ENCODE measurements at regions not wholly inside any gene's neighbourhood (a gene's known extent, or its start where the extent isn't known, plus 50 kb on each side); places are given as distances from the start of the nearest gene placed in this dataset.

DNA sequence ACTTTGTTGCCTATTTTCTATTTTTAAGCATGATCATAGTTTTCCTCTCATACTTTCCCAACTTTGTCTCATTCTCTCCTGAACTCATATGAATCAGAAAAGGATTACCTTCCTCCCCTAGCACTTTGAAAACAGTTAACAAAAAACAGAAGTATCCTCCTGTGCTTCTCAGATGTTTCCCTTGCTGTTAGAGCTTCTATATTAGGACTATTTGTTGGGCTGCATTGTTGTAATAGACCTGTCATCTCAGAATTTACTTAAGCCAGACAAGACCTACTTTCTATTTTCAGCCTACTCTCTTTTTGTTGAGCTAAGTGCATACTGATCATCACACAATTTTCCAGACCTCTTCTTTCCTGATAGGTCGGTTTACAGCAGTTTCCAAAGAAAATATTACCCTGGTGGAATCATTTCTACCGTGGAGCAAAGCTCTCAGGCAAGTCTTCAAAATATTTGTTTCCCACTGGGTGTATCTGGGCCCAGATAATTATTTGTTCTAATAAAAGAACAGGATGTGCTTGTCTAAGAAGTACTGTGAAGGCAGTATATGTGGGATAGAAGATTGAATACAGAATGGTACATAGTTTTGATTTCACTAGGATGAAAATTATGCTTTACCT is 411.9 kb upstream of the KLF6 start:
- POLR2A ChIA-PET = no interaction called here
- intact Hi-C loops (cut with micrococcal nuclease) = no loop called here
- H3K27ac Mint-ChIP-seq (ENCODE audit: low read depth, unreplicated experiment) = no peak overlapping the region

GRCh38 chr10:4196183-4196582 is 411.2 kb upstream of the KLF6 start:
- Mint-ChIP-seq H3K27ac (ENCODE audit: low read depth, unreplicated experiment) (no peak overlapping the region), H3K9me3 (ENCODE audit: unreplicated experiment) (peaks cover 7% of the 10 kb centered on the region), H3K4me3 (ENCODE audit: unreplicated experiment) (no peak overlapping the region), H3K36me3 (ENCODE audit: insufficient read depth, unreplicated experiment) (peaks cover 6% of the 10 kb centered on the region), H3K4me1 (ENCODE audit: insufficient read depth, unreplicated experiment) (peaks cover 13% of the 10 kb centered on the region), H3K27me3 (ENCODE audit: insufficient read depth, unreplicated experiment) (no peaks in the 10 kb centered on the region)
- DNase-seq (ENCODE audit: unreplicated experiment) = no peak
- intact Hi-C loops (cut with micrococcal nuclease) = no loop called here
- POLR2A ChIA-PET = no interaction called here
- CTCF ChIA-PET = no interaction called here
- TF ChIP-seq, protein P1, sequence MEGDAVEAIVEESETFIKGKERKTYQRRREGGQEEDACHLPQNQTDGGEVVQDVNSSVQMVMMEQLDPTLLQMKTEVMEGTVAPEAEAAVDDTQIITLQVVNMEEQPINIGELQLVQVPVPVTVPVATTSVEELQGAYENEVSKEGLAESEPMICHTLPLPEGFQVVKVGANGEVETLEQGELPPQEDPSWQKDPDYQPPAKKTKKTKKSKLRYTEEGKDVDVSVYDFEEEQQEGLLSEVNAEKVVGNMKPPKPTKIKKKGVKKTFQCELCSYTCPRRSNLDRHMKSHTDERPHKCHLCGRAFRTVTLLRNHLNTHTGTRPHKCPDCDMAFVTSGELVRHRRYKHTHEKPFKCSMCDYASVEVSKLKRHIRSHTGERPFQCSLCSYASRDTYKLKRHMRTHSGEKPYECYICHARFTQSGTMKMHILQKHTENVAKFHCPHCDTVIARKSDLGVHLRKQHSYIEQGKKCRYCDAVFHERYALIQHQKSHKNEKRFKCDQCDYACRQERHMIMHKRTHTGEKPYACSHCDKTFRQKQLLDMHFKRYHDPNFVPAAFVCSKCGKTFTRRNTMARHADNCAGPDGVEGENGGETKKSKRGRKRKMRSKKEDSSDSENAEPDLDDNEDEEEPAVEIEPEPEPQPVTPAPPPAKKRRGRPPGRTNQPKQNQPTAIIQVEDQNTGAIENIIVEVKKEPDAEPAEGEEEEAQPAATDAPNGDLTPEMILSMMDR (IDR thresholded peaks at IDR 0.05; ENCODE audit: unreplicated experiment) = no peak
- no TSS peak for BruUV-seq (replicated peaks)

More for the DNA sequence above, 411.9 kb upstream of the KLF6 start:
- peaks cover 7% of the 10 kb centered on the region for H3K4me1 Mint-ChIP-seq (ENCODE audit: insufficient read depth, unreplicated experiment)
- CTCF ChIA-PET = no interaction called here
- DNase-seq (ENCODE audit: unreplicated experiment) = no peak
- peaks cover 6% of the 10 kb centered on the region for H3K36me3 Mint-ChIP-seq (ENCODE audit: insufficient read depth, unreplicated experiment)
- H3K27me3 Mint-ChIP-seq (ENCODE audit: insufficient read depth, unreplicated experiment) = no peaks in the 10 kb centered on the region
- peaks cover 7% of the 10 kb centered on the region for H3K9me3 Mint-ChIP-seq (ENCODE audit: unreplicated experiment)
- BruUV-seq (replicated peaks) = no TSS peak
- H3K4me3 Mint-ChIP-seq (ENCODE audit: unreplicated experiment) = no peak overlapping the region
- TF ChIP-seq, protein P1 (IDR thresholded peaks at IDR 0.05; ENCODE audit: unreplicated experiment) = no peak

GRCh38 chr10:4195213-4195612 is 410.2 kb upstream of the KLF6 start:
- H3K4me1 Mint-ChIP-seq (ENCODE audit: insufficient read depth, unreplicated experiment) = peaks cover 13% of the 10 kb centered on the region
- no peaks in the 10 kb centered on the region for H3K27me3 Mint-ChIP-seq (ENCODE audit: insufficient read depth, unreplicated experiment)
- TF ChIP-seq, protein P1 (IDR thresholded peaks at IDR 0.05; ENCODE audit: unreplicated experiment) = no peak
- DNase-seq (ENCODE audit: unreplicated experiment) = peak; percentile 76
- BruUV-seq (replicated peaks) = no TSS peak
- POLR2A ChIA-PET = no interaction called here
- H3K4me3 Mint-ChIP-seq (ENCODE audit: unreplicated experiment) = no peak overlapping the region
- intact Hi-C loops (cut with micrococcal nuclease) = no loop called here
- peaks cover 6% of the 10 kb centered on the region for H3K36me3 Mint-ChIP-seq (ENCODE audit: insufficient read depth, unreplicated experiment)
- CTCF ChIA-PET = interaction anchor here (0.7 kb wide), 2 partner anchors 15 to 53 kb away, joined by 3 to 6 read pairs; no protein-coding TSS in a partner anchor
- no peak overlapping the region for H3K27ac Mint-ChIP-seq (ENCODE audit: low read depth, unreplicated experiment)
- H3K9me3 Mint-ChIP-seq (ENCODE audit: unreplicated experiment) = peaks cover 7% of the 10 kb centered on the region

DNA sequence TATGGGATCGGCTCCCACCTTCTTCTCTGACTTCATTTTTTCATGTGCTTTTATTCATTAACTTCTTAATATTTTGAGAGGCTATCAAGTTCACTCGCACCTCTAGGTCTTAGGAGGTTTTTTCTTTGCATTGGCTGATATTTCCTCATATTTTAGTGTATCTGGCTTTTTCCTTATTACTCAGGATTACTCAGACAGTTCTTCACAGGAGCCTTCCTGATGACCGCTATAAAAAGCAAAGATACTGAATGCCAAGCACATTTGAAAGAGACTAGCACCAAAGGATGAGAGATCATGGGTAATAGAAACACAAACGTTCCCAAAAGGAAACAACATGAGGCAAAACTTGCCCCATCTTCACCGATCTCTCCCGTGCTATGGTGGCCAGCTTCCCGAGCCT is 409.2 kb upstream of the KLF6 start:
- no TSS peak for BruUV-seq (replicated peaks)
- peak; percentile 4 for DNase-seq (ENCODE audit: unreplicated experiment)
- intact Hi-C loops (cut with micrococcal nuclease) = no loop called here
- no peaks in the 10 kb centered on the region for H3K27me3 Mint-ChIP-seq (ENCODE audit: insufficient read depth, unreplicated experiment)
- H3K27ac Mint-ChIP-seq (ENCODE audit: low read depth, unreplicated experiment) = no peak overlapping the region
- H3K36me3 Mint-ChIP-seq (ENCODE audit: insufficient read depth, unreplicated experiment) = peaks cover 6% of the 10 kb centered on the region
- peaks cover 7% of the 10 kb centered on the region for H3K9me3 Mint-ChIP-seq (ENCODE audit: unreplicated experiment)
- POLR2A ChIA-PET = no interaction called here
- TF ChIP-seq, protein P1 (IDR thresholded peaks at IDR 0.05; ENCODE audit: unreplicated experiment) = no peak
- H3K4me3 Mint-ChIP-seq (ENCODE audit: unreplicated experiment) = no peak overlapping the region
- peaks cover 13% of the 10 kb centered on the region for H3K4me1 Mint-ChIP-seq (ENCODE audit: insufficient read depth, unreplicated experiment)
- CTCF ChIA-PET = no interaction called here
